ENCODE measurements at regions not wholly inside any gene's neighbourhood (a gene's known extent, or its start where the extent isn't known, plus 50 kb on each side); places are given as distances from the start of the nearest gene placed in this dataset.

DNA sequence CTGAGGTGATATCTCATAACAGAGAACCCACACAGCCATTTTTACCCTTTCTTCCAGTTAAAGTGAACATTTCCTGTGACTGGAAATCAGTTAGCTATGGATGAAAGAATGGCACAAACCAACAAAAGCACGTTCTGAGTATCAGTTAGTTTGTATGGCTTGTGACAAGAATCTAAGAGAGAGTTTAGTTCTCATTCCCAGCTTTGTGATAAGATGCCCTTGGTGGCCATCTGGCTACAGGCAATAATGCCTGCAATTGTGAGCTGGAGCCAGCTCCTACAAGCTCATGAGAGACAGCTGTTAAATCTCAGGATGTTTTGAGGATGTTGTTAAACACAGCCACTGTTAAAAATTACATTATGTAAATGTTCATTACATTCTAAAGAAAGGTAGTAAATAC lies 122.0 kb upstream of the FRMD6 start:
- TF ChIP-seq, protein P1, sequence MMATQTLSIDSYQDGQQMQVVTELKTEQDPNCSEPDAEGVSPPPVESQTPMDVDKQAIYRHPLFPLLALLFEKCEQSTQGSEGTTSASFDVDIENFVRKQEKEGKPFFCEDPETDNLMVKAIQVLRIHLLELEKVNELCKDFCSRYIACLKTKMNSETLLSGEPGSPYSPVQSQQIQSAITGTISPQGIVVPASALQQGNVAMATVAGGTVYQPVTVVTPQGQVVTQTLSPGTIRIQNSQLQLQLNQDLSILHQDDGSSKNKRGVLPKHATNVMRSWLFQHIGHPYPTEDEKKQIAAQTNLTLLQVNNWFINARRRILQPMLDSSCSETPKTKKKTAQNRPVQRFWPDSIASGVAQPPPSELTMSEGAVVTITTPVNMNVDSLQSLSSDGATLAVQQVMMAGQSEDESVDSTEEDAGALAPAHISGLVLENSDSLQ (IDR thresholded peaks at IDR 0.05) = no peak
- no peak for TF ChIP-seq TARDBP (IDR thresholded peaks at IDR 0.05)
- TF ChIP-seq FOXK2 (IDR thresholded peaks at IDR 0.05) = no peak
- no peak for TF ChIP-seq SP1 (IDR thresholded peaks at IDR 0.05)
- no peak for TF ChIP-seq FOXA1 (IDR thresholded peaks at IDR 0.05)
- no peak for TF ChIP-seq NFRKB (IDR thresholded peaks at IDR 0.05)
- no peak for TF ChIP-seq FOXM1 (IDR thresholded peaks at IDR 0.05; ENCODE audit: borderline replicate concordance)
- no peak for TF ChIP-seq ELF4 (IDR thresholded peaks at IDR 0.05)
- TF ChIP-seq BHLHE40 (IDR thresholded peaks at IDR 0.05; ENCODE audit: borderline replicate concordance) = no peak
- no peak for TF ChIP-seq ARNT (IDR thresholded peaks at IDR 0.05)
- TF ChIP-seq CTBP1 (IDR thresholded peaks at IDR 0.05; ENCODE audit: borderline replicate concordance) = no peak
- TF ChIP-seq HDGF (IDR thresholded peaks at IDR 0.05; ENCODE audit: borderline replicate concordance) = no peak
- TF ChIP-seq SUZ12 (IDR thresholded peaks at IDR 0.05) = no peak
- TF ChIP-seq ZNF384 (IDR thresholded peaks at IDR 0.05) = no peak

All from HEK293T (cell line).